Tongue (tissue), 1 donor: ENCODE measurements at regions not wholly inside any gene's neighbourhood (a gene's known extent, or its start where the extent isn't known, plus 50 kb on each side); places are given as distances from the start of the nearest gene placed in this dataset.

Experiments
- DNase-seq: peaks from one replicate; pipeline ENCODE4 v3.0.0-alpha.2; 2015

DNA sequence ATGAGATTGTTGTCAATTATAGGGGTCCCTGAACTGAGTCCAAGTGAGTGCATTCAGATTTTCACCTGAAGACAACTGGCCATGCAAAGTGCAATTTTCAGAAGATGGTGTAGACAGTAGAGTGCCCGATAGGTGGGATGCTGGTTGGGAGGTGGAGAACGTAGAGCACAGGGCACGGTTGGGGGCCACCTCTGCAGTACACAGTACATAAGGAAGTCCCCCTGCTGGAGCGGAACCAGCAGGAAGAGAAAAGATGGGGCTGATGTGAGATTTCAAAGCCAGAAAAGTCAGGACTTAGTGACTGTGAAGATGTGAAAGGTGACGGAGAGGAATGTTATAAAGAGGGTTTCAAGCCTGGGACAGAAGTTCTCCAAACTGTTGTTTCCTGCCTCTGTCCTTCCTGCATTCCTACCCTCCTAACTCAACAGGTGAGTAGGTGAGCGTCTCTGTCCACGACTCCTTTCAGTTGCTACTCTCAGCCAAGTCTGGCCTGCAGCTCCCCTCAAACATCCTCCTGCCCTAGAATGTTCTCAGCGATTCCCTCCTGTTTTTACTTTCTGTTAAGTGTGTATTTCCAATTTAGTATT is 330.8 kb downstream of the PRL start:
- no peak for DNase-seq

DNA sequence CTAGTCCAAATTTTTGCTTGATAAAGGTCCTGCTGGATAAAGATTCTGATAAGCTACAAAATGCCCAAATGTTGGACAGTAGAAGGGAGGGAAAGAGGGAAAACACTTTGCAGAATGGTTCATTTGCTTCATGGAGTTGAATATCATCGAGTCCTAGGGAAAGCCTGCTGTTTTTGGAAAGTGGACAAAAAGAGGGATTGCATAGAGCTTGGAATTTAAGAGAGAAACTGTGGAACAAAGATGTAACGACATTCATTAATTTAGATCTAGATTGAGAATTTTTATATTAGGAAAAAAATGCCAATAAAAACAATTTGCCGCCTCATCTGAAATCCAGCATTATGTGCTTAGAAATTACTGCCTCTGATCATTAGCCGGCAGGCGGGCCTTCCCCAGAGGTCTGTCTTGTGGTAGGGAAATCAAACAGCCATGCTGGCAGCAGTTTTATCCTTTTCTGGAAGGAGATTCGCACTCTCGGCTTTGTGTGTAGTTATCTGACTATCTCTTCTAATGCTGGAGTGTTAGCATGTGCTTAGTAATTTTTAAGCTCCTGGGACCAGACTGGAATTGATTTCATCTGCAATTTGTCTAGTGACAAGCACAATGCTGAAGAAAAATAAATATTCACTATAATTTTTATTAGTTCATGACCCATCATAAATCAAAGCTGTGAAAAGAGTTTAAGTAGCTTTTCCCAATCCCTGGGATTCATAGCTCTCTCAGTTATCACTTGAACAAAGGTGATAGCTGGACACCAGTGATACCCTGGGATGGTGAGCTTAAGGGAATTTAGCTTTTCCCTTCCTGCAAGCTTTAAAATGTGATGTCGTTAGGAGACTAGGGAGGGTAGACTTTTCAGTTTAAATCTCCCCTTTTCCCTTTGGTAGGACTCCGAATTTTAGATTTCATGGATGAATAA is 329.5 kb downstream of the PRL start:
- no peak for DNase-seq

DNA sequence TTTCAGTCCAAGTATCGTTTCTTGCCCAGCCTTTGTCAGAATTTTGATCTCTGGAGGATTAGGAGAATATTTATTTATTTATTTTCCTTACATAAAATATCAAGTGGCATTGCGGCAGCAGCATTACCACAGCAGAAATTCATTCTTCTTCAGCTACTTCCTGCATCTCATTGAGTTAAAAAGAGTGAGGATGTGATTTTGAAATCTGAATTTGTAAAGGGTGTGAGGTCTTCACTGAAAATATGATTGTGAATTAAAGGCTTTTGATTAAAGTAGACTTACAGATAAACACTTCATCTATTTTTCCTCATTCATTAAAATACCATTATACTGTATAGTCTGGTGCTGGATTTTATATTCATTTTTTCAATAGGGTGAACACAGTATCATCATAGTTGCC is 328.4 kb downstream of the PRL start:
- DNase-seq = no peak

DNA sequence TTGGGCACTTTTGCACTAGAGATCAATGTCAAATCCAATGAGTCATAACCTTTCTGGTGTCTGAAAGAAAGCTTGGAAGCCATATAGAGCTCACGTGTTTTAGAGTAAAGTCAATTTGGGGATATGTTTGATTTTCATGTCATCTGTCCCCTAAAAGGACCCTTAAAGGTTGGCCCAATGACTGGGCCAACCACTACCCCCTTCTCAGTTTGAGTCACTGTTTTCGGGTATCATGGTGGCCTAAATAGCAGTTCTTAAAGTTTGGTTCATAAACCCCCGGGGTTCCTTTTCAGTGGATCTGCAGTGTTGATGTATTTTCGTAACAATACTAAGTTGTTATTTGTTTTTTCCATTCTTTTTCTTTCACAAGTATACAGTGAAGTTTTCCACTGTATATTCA is 327.6 kb downstream of the PRL start:
- no peak for DNase-seq

DNA sequence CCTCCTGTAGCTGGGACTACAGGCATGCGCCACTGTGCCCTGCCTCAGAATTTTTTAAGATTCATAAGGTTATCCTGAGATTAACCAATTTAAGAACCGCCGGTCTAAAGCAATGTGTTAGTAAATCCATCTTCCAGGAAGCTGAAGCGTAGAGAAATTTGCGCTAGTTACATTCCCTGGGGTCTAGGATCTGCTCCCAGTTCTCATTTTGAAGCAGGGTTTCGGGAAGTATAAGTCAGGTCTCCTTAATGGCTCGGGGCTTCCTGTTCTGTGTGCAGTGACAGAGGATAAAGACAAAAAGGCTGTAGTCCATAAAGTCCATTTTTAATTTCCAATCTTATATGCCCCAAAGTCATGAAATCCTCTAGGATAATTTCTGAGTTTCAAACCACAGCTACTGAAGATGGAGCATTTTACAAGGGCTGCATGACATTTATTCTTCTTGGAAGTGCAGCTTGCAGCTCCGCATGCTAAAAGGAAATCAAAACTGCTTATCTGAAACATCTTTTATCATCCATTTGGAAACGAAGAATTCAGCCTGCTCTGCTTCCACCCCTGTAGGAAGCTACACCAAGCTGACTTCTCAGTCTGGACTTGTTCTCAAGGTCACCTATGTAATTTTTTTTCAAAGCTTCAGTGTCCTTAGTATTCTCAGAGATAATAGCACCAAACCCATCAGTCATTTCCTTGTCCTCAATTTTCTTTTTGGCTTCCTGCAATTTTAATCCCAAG is 326.1 kb downstream of the PRL start:
- DNase-seq = no peak

DNA sequence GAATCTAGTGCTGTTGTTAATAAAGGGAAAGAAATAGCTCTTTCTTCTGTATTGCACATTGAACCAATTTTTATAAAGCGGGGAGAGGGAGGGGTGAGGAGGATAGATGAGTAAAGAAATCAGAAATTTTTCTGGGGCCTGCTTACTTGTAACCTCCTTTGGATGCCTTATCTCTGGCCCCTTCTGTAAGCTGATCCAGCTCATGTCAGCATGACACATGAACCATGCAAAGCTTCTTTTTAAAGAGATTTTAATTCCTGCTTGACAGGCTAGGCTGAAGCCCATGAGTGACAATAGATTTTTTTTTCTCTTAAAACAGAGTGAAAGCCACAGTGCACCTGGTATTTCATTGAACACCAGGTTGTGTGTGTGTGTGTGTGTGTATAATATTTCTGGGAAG is 325.3 kb downstream of the PRL start:
- peak; percentile 33 for DNase-seq

DNA sequence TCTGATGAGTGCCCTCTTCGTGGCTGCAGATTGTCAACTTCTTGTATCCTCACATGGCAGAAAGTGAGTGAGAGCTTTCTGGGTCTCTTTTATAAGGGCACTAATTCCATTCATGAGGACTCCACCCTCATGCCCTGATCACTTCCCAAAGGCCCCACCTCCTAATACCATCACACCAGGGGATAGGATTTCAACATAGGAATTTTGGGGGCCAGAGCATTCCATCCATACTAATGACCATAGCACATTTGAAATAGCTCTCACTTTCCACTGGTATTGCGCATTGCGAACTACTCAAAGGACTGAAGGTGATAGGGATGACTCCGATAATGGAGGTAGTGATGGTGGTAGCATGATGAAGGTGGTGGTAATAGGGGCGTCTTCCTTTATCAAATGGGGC is 324.3 kb downstream of the PRL start:
- DNase-seq = no peak

DNA sequence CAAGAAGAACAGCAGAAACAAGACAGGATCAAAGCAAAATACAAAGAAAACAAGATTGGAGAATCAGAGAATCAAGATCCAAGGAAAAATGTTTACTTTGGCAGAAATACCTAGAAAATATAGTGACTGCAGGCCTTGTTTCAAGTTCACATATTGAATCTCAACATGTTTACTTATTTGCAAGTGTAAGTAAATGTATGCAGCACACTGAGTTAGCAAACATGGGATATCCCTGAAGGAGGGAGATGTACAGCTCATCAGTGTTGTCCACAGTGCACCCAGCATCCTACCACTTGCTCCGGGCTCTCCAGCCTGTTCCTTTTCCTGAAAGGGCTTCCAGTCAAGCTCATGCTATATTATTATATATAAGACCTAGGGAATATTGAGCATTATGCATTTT is 319.5 kb downstream of the PRL start:
- DNase-seq = no peak

DNA sequence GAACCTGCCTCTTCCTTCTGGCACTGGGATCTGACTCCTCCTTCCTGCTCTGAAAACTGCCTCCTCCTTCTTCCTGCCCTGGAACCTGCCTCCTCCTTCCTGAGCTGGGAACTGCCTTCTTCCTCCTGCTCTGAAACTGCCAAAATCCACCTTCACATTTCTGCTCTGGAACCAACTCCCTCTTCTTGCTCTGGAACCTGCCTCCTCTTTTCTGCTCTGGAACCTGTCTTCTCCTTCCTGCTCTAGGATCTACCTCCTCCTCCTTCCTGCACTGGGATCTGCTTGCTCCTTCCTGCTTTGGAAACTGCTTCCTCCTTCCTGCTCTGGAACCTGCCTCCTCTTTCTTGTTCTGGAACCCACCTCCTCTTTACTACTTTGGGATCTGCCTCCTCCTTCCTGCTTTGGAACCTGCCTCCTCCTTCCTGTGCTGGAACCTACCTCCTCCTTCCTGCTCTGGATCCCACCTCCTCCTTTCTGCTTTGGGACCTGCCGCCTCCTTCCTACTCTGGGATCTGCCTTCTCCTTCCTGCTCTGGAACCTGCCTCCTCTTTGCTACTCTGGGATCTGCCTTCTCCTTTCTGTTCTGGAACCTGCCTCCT is 315.5 kb downstream of the PRL start:
- no peak for DNase-seq

DNA sequence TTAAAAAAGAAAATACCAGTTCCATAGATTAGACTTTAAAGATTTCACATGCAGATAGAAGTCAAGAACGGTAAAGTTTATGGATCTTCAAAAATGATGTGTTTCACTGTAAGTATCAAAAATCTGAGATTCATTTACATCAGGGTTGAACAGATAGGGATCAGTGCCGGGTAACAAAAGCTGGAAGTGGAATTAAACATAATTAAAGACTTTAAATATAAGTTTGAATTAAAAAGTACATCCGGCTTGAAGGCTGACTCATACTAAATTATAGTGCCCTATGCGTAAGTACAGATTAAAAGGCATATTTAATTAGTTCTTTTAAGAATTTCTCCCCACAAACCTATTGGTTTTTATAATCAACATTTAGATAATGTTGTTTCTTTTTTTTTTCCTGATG is 312.7 kb downstream of the PRL start:
- DNase-seq = no peak

DNA sequence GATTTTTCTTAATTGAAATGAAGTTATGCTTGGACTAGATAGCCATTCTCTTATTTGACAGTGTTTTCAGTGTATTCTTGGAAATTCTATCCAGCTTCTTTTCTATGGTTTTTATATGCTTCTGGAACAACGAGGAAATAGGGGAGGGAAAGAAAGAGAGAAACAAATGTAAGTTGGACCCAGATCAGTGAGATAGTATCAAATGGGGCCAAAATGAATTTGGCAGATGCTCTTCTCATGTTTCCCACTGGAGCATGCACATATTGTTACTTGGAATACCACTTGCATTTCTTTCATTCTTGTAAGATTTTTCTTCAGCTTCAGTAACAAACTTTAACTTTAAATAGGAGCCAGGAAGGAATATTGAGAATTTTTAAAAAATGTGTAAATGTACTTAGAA is 312.3 kb downstream of the PRL start:
- DNase-seq = peak; percentile 86

DNA sequence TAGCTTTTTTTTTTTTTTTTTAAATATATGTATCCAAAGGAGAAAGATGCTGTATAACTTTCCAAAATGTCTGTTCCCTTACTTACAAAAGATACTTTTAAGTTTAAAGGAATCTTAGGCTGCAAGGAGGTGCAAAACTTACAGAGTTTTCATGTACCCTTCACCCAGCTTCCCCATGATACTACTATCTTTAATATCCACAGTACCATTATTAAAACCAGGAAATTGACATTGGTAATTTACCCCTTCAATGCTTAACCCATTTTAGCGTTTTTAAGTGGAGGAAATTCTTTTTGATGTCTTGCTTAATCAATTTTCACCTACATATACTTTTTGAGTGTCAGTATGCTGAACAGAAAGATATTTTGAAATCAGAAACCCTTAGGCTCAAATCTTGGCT is 310.9 kb downstream of the PRL start:
- no peak for DNase-seq

DNA sequence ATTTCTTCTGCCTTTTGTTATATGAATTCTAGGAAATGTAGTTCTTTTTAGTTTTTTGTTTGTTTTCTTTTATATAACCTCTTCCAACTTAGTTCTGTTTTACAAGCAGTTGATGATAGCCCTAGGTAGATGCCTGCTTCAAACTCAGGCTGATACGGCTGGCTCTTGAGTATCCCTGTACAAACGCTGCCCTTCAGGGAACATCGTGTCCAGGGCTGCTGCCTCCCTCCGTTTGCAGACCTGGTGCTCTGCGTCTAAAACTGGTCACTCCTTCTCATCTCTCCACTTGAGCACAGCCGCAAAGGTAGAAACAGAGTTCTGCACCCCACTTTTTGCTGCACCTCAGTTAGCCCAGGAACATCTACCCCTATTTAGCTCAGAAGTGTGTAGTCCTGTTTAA is 310.1 kb downstream of the PRL start:
- DNase-seq = no peak

DNA sequence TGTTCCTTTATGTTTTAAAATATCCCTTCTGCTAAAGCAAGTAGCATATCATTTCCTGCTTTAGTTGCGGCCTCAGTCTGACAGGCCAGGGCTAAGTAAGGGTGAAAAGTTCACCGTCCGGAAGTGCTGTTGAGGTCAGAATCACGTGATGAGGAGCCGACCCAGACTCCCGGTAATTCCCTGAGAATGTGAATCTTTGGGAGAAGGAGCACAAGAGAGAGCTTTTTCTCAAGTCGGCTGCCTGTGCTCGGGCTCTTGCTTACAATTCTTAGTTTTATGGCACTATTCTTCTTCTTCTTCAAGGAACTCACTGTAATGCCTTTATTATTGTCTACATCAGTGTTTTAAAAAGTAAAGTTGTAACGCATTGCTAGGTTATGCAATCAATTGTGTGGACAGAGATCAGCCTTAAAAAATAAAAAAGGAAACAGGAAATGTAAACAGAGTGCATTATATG is 309.3 kb downstream of the PRL start:
- peak; percentile 94 for DNase-seq

DNA sequence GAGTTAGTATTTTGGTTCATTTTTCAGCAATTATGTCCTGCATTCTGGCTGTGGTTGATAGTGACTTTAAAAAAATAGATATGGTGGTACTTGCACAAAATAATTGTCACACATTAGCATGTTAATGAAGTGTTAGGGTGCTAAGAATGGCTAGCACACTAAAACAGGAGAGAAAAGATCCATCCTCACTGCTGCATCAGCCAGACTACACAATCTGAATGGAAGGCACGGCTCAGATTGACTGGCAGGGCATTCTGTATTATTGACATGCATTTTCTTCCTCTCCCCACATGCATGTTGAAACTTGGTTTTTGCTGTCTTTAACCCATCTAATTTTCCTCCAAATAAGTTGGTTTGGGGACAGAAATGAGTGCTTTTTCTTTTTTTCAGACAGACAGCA is 306.3 kb downstream of the PRL start:
- DNase-seq = no peak

DNA sequence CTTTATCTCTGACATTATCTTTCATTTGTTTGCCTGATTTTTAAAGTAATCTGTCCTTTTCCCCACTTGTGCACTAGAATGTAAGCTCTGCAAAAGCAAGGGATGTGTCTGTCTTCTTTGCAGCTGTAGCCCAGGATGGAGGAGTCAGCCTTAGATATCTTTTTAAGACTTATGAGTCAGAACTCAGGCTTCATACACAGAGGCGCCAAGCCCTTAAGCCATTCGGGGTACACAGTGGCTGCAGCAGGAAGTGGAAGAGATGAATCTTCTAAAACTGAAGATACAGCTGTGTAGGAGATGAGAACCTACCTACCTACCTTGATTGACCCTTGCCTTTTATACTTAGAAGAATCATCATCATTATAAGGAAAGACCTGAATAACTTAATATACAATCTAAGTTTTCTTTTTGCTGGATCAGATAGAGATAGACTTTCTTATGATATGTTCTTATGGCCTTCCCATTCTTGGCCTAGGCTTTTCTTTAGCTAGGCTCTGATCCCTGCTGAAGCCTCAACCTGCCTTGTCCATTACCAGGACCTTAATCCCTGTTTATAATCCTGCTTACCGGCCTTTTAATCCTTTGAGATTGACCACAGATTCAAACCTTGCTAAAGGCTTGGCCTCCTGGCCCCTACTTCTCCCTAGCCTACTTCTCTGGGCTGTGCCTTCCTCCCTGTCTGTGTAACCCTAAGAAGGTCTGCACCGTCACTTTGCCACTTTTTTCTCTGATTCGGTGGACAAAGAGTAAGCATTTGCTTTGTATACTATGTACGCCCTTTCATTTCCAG is 304.5 kb downstream of the PRL start:
- DNase-seq = no peak

DNA sequence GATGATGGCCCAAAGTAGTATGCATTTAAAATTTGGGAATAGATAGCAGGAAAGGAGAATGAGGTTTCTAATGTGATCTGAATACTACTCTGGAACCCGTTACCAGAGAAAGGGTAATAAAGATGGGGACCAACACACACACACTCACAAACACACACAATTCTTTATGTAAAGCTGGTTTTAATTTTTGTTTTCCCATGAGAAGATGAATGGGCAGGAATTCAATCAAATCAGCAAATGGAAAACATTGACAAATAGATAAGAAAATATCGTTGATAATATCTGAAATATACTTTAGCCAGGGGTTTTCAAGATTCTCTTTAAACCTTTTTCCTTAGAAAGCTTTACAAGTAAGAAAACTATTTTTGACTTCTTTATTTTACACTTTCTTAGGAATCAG is 303.0 kb downstream of the PRL start:
- DNase-seq = no peak

DNA sequence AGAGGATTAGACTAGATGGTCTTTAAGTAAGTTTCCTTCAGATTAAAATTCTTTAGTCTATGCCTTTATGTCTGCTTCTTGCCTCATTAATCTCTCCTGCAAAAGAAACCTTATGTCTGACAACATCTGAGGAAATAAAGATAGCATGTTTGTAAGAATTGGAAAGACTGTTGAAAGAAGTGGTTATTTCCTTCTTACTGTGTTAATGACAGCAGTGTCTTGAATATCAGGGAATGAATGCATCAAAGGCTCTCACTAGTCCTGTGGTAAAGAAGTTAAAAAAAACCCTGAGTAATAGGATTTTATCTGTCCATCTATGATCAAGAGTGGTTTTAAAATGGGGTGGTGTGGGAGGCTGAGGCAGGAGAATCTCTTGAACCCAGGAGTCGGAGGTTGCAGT is 302.0 kb downstream of the PRL start:
- DNase-seq = no peak

DNA sequence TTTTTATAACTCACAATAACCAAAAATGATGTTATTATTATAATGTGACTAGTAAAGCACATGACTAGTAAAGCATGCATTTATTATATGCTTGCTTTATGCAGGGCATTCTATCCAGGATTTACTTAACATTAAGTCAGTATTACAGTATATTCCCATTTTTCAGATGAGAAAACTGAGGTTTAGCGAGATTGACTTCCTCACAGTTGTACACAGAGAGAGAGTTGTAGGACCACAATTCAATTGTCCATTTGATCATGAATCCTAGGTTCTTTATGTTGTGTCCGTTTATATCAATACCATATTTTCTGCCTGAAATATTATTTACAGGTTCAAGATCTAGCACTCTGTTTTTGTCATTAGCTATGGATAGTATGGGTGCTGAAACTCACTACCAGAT is 301.5 kb downstream of the PRL start:
- no peak for DNase-seq

DNA sequence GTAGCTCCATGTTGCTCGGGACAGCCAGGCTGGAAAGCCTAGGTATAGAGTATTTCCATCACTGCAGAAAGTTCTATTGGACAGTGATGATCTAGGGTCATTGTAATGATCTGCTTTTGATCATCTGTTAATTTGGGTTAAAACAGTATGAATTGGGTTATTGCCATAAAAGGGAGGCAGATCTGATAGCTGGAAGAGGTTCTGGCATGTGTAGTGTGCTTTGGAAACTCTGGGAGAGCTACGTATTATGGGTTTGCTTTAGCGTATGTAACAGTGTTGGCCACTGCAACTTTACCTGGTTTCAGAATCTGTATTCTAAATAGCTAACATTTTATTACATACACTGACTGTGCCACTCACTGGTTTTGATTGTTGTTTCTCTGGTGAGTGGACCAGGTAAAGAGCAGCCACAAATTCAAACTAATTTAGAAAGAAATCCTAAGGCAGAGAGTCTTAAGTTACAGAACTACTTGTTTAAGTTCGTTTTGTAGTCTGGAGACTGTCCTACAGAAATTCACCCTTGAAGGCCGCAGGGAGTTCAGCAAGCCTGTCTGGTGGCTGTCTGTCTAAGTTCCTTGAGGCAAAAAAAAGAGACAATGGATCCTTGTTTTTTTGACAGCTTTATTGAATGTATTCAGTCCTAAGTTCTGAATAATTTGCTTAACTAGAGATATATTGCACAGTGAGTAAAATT is 300.3 kb downstream of the PRL start:
- DNase-seq = peak; percentile 65
